ENCODE measurements at regions not wholly inside any gene's neighbourhood (a gene's known extent, or its start where the extent isn't known, plus 50 kb on each side); places are given as distances from the start of the nearest gene placed in this dataset.

- TF ChIP-seq ZBED4 (CRISPR knock-in tag; IDR thresholded peaks at IDR 0.05; ENCODE audit: borderline replicate concordance) (0 out of 2 replicates have a peak, but pooled peaks have one; percentile 22), ZNF746 (CRISPR knock-in tag; IDR thresholded peaks at IDR 0.05) (no peak), HDAC6 (IDR thresholded peaks at IDR 0.05; ENCODE audit: low read depth, low read length) (no peak), BRD4 (CRISPR knock-in tag; IDR thresholded peaks at IDR 0.05) (no peak), ZNF709 (CRISPR knock-in tag; IDR thresholded peaks at IDR 0.05) (no peak), MED8 (CRISPR knock-in tag; IDR thresholded peaks at IDR 0.05; ENCODE audit: insufficient replicate concordance) (no peak), TCF7L2 (IDR thresholded peaks at IDR 0.05; ENCODE audit: low read depth, low read length) (no peak), ZNF766 (CRISPR knock-in tag; IDR thresholded peaks at IDR 0.05; ENCODE audit: borderline replicate concordance) (no peak), ZNF784 (CRISPR knock-in tag; IDR thresholded peaks at IDR 0.05; ENCODE audit: borderline replicate concordance) (no peak), ZNF775 (CRISPR knock-in tag; IDR thresholded peaks at IDR 0.05; ENCODE audit: borderline replicate concordance) (no peak), ZFP90 (CRISPR knock-in tag; IDR thresholded peaks at IDR 0.05; ENCODE audit: borderline replicate concordance) (no peak), ZNF18 (CRISPR knock-in tag; IDR thresholded peaks at IDR 0.05; ENCODE audit: insufficient replicate concordance) (no peak), PAF1 (CRISPR knock-in tag; IDR thresholded peaks at IDR 0.05) (no peak), ZSCAN20 (CRISPR knock-in tag; IDR thresholded peaks at IDR 0.05; ENCODE audit: borderline replicate concordance) (no peak), ZMAT5 (CRISPR knock-in tag; IDR thresholded peaks at IDR 0.05; ENCODE audit: borderline replicate concordance, low read depth) (no peak), ZNF160 (CRISPR knock-in tag; IDR thresholded peaks at IDR 0.05) (no peak), ZNF30 (CRISPR knock-in tag; IDR thresholded peaks at IDR 0.05) (no peak)
- TF ChIP-seq, protein P1, sequence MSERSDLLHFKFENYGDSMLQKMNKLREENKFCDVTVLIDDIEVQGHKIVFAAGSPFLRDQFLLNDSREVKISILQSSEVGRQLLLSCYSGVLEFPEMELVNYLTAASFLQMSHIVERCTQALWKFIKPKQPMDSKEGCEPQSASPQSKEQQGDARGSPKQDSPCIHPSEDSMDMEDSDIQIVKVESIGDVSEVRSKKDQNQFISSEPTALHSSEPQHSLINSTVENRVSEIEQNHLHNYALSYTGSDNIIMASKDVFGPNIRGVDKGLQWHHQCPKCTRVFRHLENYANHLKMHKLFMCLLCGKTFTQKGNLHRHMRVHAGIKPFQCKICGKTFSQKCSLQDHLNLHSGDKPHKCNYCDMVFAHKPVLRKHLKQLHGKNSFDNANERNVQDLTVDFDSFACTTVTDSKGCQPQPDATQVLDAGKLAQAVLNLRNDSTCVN (CRISPR knock-in tag; IDR thresholded peaks at IDR 0.05; ENCODE audit: borderline replicate concordance), result no peak
Measured at GRCh38 chr1:55277377-55278130, 62.4 kb upstream of the USP24 start (continued).
